KMS-11 (cell line): ENCODE measurements at regions not wholly inside any gene's neighbourhood (a gene's known extent, or its start where the extent isn't known, plus 50 kb on each side); places are given as distances from the start of the nearest gene placed in this dataset.

ENCODE experiments used
- H2AFZ ChIP-seq: fragments of 200-600 bp; sonication (generic); 2 replicates; pipeline ENCODE4 v1.6.1; 2016; ENCODE audit warnings: antibody characterized with exemption, mixed run types, low read depth
- H3K27ac ChIP-seq: fragments of 200-600 bp; sonication (generic); 2 replicates; pipeline ENCODE4 v1.6.1; 2016; ENCODE audit warnings: mild to moderate bottlenecking, mixed run types
- H3K27me3 ChIP-seq: fragments of 200-600 bp; sonication (generic); 2 replicates; pipeline ENCODE4 v1.6.1; 2017; ENCODE audit warnings: mild to moderate bottlenecking, low read depth, mixed run types, moderate library complexity; ENCODE audit not compliant: insufficient read depth
- H3K36me3 ChIP-seq: fragments of 200-600 bp; sonication (generic); 2 replicates; pipeline ENCODE4 v1.6.1; 2017; ENCODE audit warnings: mild to moderate bottlenecking, mixed run types; ENCODE audit not compliant: insufficient read depth
- H3K4me1 ChIP-seq: fragments of 200-600 bp; sonication (generic); 2 replicates; pipeline ENCODE4 v1.6.1; 2016; ENCODE audit warnings: mild to moderate bottlenecking, low read depth, mixed run types; ENCODE audit not compliant: poor library complexity, severe bottlenecking
- H3K4me2 ChIP-seq: fragments of 200-600 bp; sonication (generic); 2 replicates; pipeline ENCODE4 v1.7.0; 2016; ENCODE audit warnings: mild to moderate bottlenecking, mixed run types
- H3K4me3 ChIP-seq: fragments of 200-600 bp; sonication (generic); IDR thresholded peaks from 2 replicates; pipeline ENCODE4 v1.6.1; 2017; ENCODE audit warnings: low read depth, low read length, mixed read lengths; ENCODE audit not compliant: insufficient read depth
- H3K79me2 ChIP-seq: fragments of 200-600 bp; sonication (generic); 2 replicates; pipeline ENCODE4 v1.6.1; 2016; ENCODE audit warnings: low read depth, mixed run types; ENCODE audit not compliant: insufficient read depth
- H3K9ac ChIP-seq: fragments of 200-600 bp; sonication (generic); 2 replicates; pipeline ENCODE4 v1.6.1; 2016; ENCODE audit warnings: mild to moderate bottlenecking, mixed run types
- H4K20me1 ChIP-seq: fragments of 200-600 bp; sonication (generic); 2 replicates; pipeline ENCODE4 v1.6.1; 2016; ENCODE audit warnings: mild to moderate bottlenecking, mixed run types; ENCODE audit not compliant: insufficient read depth
- TF ChIP-seq, protein P1 (sequence below): fragments of 200-600 bp; sonication (generic); conservative IDR thresholded peaks from 2 replicates; pipeline ENCODE4 v1.6.1; 2017; ENCODE audit warnings: low read depth, mild to moderate bottlenecking, antibody characterized with exemption, low read length, moderate library complexity, mixed read lengths

DNA sequence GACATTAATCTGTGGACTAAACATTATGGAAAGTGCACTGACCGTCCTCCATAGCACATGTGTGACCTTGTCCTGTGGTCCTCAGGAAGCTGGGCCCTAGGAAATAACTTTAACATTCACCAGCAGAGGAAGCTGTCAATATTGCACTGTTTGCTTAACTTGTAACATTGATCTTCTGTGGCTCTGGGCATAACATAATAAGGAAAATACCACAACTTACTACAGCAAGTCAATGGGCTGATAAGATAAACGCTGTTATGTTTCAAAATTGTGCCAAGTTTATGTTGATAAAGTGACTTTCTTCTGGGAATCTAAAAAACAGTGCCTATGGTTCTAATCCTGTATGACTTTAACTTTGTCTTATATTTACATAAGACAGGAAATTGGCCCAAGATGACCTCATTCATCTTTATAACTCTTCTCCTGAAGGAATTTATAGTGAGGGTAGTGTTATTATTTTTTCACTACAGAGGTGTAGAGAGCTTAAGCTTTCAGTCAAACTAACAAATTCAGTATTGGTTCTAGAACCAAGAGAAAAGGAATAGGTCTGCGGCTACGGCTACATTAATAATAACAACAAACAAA is 113.7 kb upstream of the MAP4K3 start:
- H3K4me2 ChIP-seq, result no peak overlapping the region
- H3K27me3 ChIP-seq, result no peaks in the 10 kb centered on the region
- no peak overlapping the region for H3K9ac ChIP-seq
- TF ChIP-seq, protein P1, sequence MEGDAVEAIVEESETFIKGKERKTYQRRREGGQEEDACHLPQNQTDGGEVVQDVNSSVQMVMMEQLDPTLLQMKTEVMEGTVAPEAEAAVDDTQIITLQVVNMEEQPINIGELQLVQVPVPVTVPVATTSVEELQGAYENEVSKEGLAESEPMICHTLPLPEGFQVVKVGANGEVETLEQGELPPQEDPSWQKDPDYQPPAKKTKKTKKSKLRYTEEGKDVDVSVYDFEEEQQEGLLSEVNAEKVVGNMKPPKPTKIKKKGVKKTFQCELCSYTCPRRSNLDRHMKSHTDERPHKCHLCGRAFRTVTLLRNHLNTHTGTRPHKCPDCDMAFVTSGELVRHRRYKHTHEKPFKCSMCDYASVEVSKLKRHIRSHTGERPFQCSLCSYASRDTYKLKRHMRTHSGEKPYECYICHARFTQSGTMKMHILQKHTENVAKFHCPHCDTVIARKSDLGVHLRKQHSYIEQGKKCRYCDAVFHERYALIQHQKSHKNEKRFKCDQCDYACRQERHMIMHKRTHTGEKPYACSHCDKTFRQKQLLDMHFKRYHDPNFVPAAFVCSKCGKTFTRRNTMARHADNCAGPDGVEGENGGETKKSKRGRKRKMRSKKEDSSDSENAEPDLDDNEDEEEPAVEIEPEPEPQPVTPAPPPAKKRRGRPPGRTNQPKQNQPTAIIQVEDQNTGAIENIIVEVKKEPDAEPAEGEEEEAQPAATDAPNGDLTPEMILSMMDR, result no peak
- no peak overlapping the region for H2AFZ ChIP-seq
- no peaks in the 10 kb centered on the region for H3K36me3 ChIP-seq
- no peaks in the 10 kb centered on the region for H3K79me2 ChIP-seq
- H4K20me1 ChIP-seq, result no peaks in the 10 kb centered on the region
- no peaks in the 10 kb centered on the region for H3K4me1 ChIP-seq
- H3K27ac ChIP-seq, result no peak overlapping the region
- H3K4me3 ChIP-seq, result no peak overlapping the region

DNA sequence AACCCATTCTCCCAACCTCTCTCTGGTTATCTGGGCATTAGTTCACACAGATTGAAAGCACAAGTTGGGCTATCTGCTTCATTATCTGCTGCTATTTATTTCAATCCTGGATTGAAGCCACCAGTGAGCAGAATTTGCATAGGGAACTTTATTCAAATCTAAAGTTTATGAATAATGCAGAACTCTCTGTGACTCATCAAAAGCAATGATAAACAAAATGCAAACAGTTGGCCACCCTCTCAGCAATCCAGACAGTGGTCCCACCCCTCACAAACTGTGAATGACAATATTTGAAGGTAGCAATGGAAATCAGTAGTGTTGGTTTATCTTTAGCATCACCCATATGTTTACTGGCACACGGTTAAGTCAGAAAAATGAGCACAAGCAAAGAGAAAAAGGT is 106.8 kb upstream of the TMEM178A start:
- H3K4me2 ChIP-seq, result no peak overlapping the region
- H2AFZ ChIP-seq, result no peak overlapping the region
- H3K9ac ChIP-seq, result no peak overlapping the region
- no peaks in the 10 kb centered on the region for H4K20me1 ChIP-seq
- TF ChIP-seq, protein P1, result no peak
- H3K27ac ChIP-seq, result no peak overlapping the region
- no peaks in the 10 kb centered on the region for H3K27me3 ChIP-seq
- H3K36me3 ChIP-seq, result no peaks in the 10 kb centered on the region
- no peaks in the 10 kb centered on the region for H3K79me2 ChIP-seq
- H3K4me1 ChIP-seq, result no peaks in the 10 kb centered on the region
- no peak overlapping the region for H3K4me3 ChIP-seq

DNA sequence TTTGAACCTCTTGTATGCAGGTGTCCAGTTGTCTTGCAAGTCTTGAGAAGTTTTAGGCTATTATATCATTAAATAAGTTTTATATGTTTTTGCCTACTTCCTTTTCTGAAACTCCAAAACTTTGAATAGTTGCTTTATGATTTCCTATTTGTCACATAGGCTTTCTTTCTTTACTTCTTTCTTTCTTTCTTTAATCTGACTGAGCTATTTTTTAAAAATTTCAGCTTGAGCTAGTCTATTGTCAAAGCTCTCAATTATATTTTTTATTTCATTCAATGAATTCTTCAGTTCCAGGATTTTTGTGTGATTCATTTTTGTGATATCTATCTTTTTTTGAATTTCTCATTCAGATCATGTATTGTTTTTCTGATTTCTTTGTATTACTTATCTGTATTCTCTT is 102.1 kb upstream of the TMEM178A start:
- Histone ChIP-seq H3K4me3 (no peak overlapping the region), H3K27me3 (no peaks in the 10 kb centered on the region), H2AFZ (no peak overlapping the region), H3K79me2 (no peaks in the 10 kb centered on the region), H3K4me2 (no peak overlapping the region), H4K20me1 (no peaks in the 10 kb centered on the region), H3K36me3 (no peaks in the 10 kb centered on the region), H3K27ac (no peak overlapping the region), H3K9ac (no peak overlapping the region), H3K4me1 (no peaks in the 10 kb centered on the region)
- TF ChIP-seq, protein P1, result no peak

DNA sequence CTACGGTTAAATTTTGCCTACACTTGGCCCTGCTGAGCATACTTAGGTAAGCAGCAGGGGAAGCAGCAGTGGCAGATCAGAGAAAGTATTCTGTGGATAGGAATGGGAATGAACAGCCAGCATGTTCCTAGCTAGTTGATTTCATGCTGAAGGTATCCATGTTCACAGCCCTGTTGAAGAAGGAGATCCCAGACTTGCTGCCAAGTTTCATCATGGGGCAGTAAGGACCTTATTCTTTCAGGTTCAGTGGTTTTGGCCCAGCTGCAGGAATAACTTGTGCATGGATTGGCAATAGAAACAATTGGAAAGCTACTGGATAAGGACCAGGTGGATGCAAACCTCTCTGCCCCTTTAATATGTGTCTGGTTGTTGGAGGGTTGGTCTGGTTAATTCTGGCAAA is 98.2 kb upstream of the TMEM178A start:
- H4K20me1 ChIP-seq, result no peaks in the 10 kb centered on the region
- H3K4me1 ChIP-seq, result no peaks in the 10 kb centered on the region
- H2AFZ ChIP-seq, result no peak overlapping the region
- no peak overlapping the region for H3K4me2 ChIP-seq
- H3K27me3 ChIP-seq, result no peaks in the 10 kb centered on the region
- TF ChIP-seq, protein P1, result no peak
- no peaks in the 10 kb centered on the region for H3K36me3 ChIP-seq
- no peak overlapping the region for H3K9ac ChIP-seq
- no peak overlapping the region for H3K27ac ChIP-seq
- H3K4me3 ChIP-seq, result no peak overlapping the region
- no peaks in the 10 kb centered on the region for H3K79me2 ChIP-seq
